ENCODE measurements at regions not wholly inside any gene's neighbourhood (a gene's known extent, or its start where the extent isn't known, plus 50 kb on each side); places are given as distances from the start of the nearest gene placed in this dataset.

DNA sequence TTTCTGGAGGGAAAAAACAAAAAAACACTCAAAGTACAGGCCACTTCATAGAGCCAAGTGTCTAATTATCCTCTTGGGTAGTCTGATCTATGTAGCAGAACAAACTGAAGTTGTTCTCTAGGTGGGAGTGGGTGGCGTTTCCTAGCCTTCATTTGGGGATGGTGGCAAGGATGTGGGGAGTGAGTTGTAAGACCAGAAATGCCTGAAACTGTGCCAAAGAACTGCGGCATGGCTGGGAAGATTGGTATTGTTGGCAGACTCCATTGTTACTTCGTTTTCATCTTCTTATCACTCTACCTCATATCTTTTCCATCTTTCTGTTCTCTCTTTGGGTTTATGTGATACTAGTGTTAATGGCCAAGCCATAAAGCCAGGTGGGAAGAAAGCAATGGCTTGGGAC lies 177.3 kb upstream of the DDHD1 start (continued):
- TF ChIP-seq, protein P1, sequence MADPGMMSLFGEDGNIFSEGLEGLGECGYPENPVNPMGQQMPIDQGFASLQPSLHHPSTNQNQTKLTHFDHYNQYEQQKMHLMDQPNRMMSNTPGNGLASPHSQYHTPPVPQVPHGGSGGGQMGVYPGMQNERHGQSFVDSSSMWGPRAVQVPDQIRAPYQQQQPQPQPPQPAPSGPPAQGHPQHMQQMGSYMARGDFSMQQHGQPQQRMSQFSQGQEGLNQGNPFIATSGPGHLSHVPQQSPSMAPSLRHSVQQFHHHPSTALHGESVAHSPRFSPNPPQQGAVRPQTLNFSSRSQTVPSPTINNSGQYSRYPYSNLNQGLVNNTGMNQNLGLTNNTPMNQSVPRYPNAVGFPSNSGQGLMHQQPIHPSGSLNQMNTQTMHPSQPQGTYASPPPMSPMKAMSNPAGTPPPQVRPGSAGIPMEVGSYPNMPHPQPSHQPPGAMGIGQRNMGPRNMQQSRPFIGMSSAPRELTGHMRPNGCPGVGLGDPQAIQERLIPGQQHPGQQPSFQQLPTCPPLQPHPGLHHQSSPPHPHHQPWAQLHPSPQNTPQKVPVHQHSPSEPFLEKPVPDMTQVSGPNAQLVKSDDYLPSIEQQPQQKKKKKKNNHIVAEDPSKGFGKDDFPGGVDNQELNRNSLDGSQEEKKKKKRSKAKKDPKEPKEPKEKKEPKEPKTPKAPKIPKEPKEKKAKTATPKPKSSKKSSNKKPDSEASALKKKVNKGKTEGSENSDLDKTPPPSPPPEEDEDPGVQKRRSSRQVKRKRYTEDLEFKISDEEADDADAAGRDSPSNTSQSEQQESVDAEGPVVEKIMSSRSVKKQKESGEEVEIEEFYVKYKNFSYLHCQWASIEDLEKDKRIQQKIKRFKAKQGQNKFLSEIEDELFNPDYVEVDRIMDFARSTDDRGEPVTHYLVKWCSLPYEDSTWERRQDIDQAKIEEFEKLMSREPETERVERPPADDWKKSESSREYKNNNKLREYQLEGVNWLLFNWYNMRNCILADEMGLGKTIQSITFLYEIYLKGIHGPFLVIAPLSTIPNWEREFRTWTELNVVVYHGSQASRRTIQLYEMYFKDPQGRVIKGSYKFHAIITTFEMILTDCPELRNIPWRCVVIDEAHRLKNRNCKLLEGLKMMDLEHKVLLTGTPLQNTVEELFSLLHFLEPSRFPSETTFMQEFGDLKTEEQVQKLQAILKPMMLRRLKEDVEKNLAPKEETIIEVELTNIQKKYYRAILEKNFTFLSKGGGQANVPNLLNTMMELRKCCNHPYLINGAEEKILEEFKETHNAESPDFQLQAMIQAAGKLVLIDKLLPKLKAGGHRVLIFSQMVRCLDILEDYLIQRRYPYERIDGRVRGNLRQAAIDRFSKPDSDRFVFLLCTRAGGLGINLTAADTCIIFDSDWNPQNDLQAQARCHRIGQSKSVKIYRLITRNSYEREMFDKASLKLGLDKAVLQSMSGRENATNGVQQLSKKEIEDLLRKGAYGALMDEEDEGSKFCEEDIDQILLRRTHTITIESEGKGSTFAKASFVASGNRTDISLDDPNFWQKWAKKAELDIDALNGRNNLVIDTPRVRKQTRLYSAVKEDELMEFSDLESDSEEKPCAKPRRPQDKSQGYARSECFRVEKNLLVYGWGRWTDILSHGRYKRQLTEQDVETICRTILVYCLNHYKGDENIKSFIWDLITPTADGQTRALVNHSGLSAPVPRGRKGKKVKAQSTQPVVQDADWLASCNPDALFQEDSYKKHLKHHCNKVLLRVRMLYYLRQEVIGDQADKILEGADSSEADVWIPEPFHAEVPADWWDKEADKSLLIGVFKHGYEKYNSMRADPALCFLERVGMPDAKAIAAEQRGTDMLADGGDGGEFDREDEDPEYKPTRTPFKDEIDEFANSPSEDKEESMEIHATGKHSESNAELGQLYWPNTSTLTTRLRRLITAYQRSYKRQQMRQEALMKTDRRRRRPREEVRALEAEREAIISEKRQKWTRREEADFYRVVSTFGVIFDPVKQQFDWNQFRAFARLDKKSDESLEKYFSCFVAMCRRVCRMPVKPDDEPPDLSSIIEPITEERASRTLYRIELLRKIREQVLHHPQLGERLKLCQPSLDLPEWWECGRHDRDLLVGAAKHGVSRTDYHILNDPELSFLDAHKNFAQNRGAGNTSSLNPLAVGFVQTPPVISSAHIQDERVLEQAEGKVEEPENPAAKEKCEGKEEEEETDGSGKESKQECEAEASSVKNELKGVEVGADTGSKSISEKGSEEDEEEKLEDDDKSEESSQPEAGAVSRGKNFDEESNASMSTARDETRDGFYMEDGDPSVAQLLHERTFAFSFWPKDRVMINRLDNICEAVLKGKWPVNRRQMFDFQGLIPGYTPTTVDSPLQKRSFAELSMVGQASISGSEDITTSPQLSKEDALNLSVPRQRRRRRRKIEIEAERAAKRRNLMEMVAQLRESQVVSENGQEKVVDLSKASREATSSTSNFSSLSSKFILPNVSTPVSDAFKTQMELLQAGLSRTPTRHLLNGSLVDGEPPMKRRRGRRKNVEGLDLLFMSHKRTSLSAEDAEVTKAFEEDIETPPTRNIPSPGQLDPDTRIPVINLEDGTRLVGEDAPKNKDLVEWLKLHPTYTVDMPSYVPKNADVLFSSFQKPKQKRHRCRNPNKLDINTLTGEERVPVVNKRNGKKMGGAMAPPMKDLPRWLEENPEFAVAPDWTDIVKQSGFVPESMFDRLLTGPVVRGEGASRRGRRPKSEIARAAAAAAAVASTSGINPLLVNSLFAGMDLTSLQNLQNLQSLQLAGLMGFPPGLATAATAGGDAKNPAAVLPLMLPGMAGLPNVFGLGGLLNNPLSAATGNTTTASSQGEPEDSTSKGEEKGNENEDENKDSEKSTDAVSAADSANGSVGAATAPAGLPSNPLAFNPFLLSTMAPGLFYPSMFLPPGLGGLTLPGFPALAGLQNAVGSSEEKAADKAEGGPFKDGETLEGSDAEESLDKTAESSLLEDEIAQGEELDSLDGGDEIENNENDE (IDR thresholded peaks at IDR 0.05; ENCODE audit: insufficient replicate concordance, low read length) = no peak
- no peak for TF ChIP-seq NRF1 (IDR thresholded peaks at IDR 0.05; ENCODE audit: low read depth, low read length)
- no peak for TF ChIP-seq SP1 (IDR thresholded peaks at IDR 0.05; ENCODE audit: low read depth, low read length)
- no peak for TF ChIP-seq JUND (IDR thresholded peaks at IDR 0.05; ENCODE audit: low read length)

Measured in H1 (cell line).